HEK293 (cell line): ENCODE measurements at regions not wholly inside any gene's neighbourhood (a gene's known extent, or its start where the extent isn't known, plus 50 kb on each side); places are given as distances from the start of the nearest gene placed in this dataset.

Experiments
- CTCF ChIP-seq: fragments of 450-650 bp; formaldehyde crosslinking; IDR thresholded peaks from 2 replicates; pipeline ENCODE4 v1.5.1; 2016; ENCODE audit warnings: missing biosample characterization, missing genetic modification characterization
- KLF8 ChIP-seq: fragments of 450-650 bp; formaldehyde crosslinking; IDR thresholded peaks from 2 replicates; pipeline ENCODE4 v1.5.1; 2016; ENCODE audit warnings: missing biosample characterization, missing genetic modification characterization
- MYNN ChIP-seq: fragments of 450-650 bp; formaldehyde crosslinking; IDR thresholded peaks from 2 replicates; pipeline ENCODE4 v1.5.1; 2016; ENCODE audit warnings: missing biosample characterization, missing genetic modification characterization, borderline replicate concordance
- REST ChIP-seq: fragments of 450-650 bp; formaldehyde crosslinking; IDR thresholded peaks from 2 replicates; pipeline ENCODE4 v1.5.1; 2016; ENCODE audit warnings: missing biosample characterization, missing genetic modification characterization
- ZNF175 ChIP-seq: fragments of 450-650 bp; formaldehyde crosslinking; IDR thresholded peaks from 2 replicates; pipeline ENCODE4 v1.5.1; 2016; ENCODE audit warnings: missing biosample characterization, missing genetic modification characterization
- ZNF24 ChIP-seq: fragments of 450-650 bp; formaldehyde crosslinking; IDR thresholded peaks from 2 replicates; pipeline ENCODE4 v1.5.1; 2016; ENCODE audit warnings: missing biosample characterization, missing genetic modification characterization
- ZNF274 ChIP-seq, 2 experiments: fragments of 200-500 bp in 1 of 2; fragments of 450-650 bp in 1 of 2; sonication (Bioruptor generic) in 1 of 2; formaldehyde crosslinking in 1 of 2; IDR thresholded peaks; 2 replicates each; pipeline versions ENCODE4 v1.5.1 to v1.6.1; 2014 to 2016; ENCODE audit warnings: borderline replicate concordance in 1 of 2, inconsistent platforms in 1 of 2, low read length in 1 of 2, missing biosample characterization in 1 of 2, missing genetic modification characterization in 1 of 2
- ZNF416 ChIP-seq: fragments of 450-650 bp; formaldehyde crosslinking; IDR thresholded peaks from 2 replicates; pipeline ENCODE4 v1.5.1; 2016; ENCODE audit warnings: missing biosample characterization, missing genetic modification characterization
- ZNF513 ChIP-seq: fragments of 450-650 bp; IDR thresholded peaks from 2 replicates; pipeline ENCODE4 v1.5.1; 2018; ENCODE audit warnings: missing biosample characterization, missing genetic modification characterization
- ZNF639 ChIP-seq: fragments of 450-650 bp; formaldehyde crosslinking; IDR thresholded peaks from 2 replicates; pipeline ENCODE4 v1.5.1; 2016; ENCODE audit warnings: missing biosample characterization, missing genetic modification characterization

GRCh38 chr11:92707665-92708064, 261.8 kb upstream of the MTNR1B start:
- TF ChIP-seq KLF8 (tag by site-specific recombination) (no peak), ZNF274 (IDR thresholded peaks at IDR 0.05; ENCODE audit: low read length) (no peak), ZNF274 (tag by site-specific recombination; IDR thresholded peaks at IDR 0.05; ENCODE audit: borderline replicate concordance) (no peak), CTCF (no peak), ZNF639 (tag by site-specific recombination) (no peak), ZNF416 (tag by site-specific recombination) (no peak), ZNF175 (tag by site-specific recombination) (no peak), ZNF24 (tag by site-specific recombination) (no peak), MYNN (tag by site-specific recombination) (no peak), REST (tag by site-specific recombination) (no peak), ZNF513 (tag by site-specific recombination) (no peak)
